A549 (cell line): ENCODE measurements at regions not wholly inside any gene's neighbourhood (a gene's known extent, or its start where the extent isn't known, plus 50 kb on each side); places are given as distances from the start of the nearest gene placed in this dataset.

ENCODE experiments used
- ATAC-seq, 2 experiments: fragments of 200-7000 bp in 1 of 2; fragments of >200 bp in 1 of 2; cut with Nextera tagmentation in 1 of 2; cut with Tn5 transposase in 1 of 2; 3 replicates each; pipeline versions ENCODE4 v1.8.0 to v1.9.1; 2018 to 2020; ENCODE audit warnings: mild to moderate bottlenecking in 1 of 2, moderate library complexity in 1 of 2
- CTCF ChIA-PET: fragments of 300-600 bp; sonication (Branson Sonifier 250); formaldehyde crosslinking; extraction: SDS; loops from one replicate; lab custom pipeline; 2021; ENCODE audit warnings: antibody characterized with exemption, inconsistent platforms; lab: Yijun Ruan, JAX
- POLR2A ChIA-PET: fragments of 350-600 bp; formaldehyde crosslinking; extraction: SDS; loops from one replicate; lab custom pipeline; 2021; ENCODE audit warnings: antibody characterized with exemption, inconsistent platforms; lab: Yijun Ruan, JAX
- DNase-seq, 2 experiments: peaks; one replicate each; pipeline versions ENCODE4 v3.0.0 to v3.0.0-alpha.2; 2011 to 2016; ENCODE audit warnings: low read depth in 1 of 2, low spot score in 1 of 2
- FAIRE-seq: peaks from 2 replicates; lab custom pipeline; 2011; peaks lifted over from hg19 to GRCh38; lab: Jason Lieb, UNC
- H3K27ac ChIP-seq, 2 experiments: fragments of >200 bp; sonication (Bioruptor Twin); formaldehyde crosslinking; 3 replicates each; pipeline ENCODE4 v1.5.1; 2016 to 2017
- H3K4me1 ChIP-seq: fragments of >200 bp; sonication (Bioruptor Twin); formaldehyde crosslinking; 3 replicates; pipeline ENCODE4 v1.6.1; 2016
- H3K4me2 ChIP-seq: fragments of >200 bp; sonication (Bioruptor Twin); formaldehyde crosslinking; 3 replicates; pipeline ENCODE4 v1.6.1; 2016
- H3K4me3 ChIP-seq: fragments of >200 bp; sonication (Bioruptor Twin); formaldehyde crosslinking; 3 replicates; pipeline ENCODE4 v1.5.1; 2016
- H3K9me3 ChIP-seq: fragments of >200 bp; sonication (Bioruptor Twin); formaldehyde crosslinking; 3 replicates; pipeline ENCODE4 v1.6.1; 2016
- BHLHE40 ChIP-seq: IDR thresholded peaks from 2 replicates; pipeline ENCODE4 v1.6.1; 2012; ENCODE audit warnings: low read depth, low read length, inconsistent platforms
- CBX8 ChIP-seq: fragments of 200-600 bp; sonication (generic); IDR thresholded peaks from 2 replicates; pipeline ENCODE4 v1.6.1; 2016
- CEBPB ChIP-seq, 2 experiments: fragments of >200 bp in 1 of 2; sonication (Bioruptor Twin) in 1 of 2; formaldehyde crosslinking in 1 of 2; IDR thresholded peaks; 2 replicates each; pipeline ENCODE4 v1.6.1; 2012 to 2016
- CTCF ChIP-seq: fragments of >200 bp; sonication (Bioruptor Twin); formaldehyde crosslinking; IDR thresholded peaks from 3 replicates; pipeline ENCODE4 v1.5.1; 2016
- EHMT2 ChIP-seq: fragments of 200-600 bp; sonication (generic); IDR thresholded peaks from 2 replicates; pipeline ENCODE4 v1.6.1; 2016; ENCODE audit warnings: antibody characterized with exemption, low read depth, mild to moderate bottlenecking, moderate library complexity
- EP300 ChIP-seq, 2 experiments: fragments of >200 bp; sonication (Bioruptor Twin); formaldehyde crosslinking; IDR thresholded peaks; 2 replicates in 1 of 2; 3 replicates in 1 of 2; pipeline ENCODE4 v1.6.1; 2016 to 2017
- ESRRA ChIP-seq: fragments of 150-350 bp; IDR thresholded peaks from 2 replicates; pipeline ENCODE4 v1.6.1; 2014; ENCODE audit warnings: mild to moderate bottlenecking, low read length, borderline replicate concordance
- FOSB ChIP-seq: fragments of 250-450 bp; sonication (Bioruptor Pico); IDR thresholded peaks from 2 replicates; pipeline ENCODE4 v1.5.0; 2020; ENCODE audit warnings: mild to moderate bottlenecking, moderate library complexity
- FOSL2 ChIP-seq, 2 experiments: fragments of 450-650 bp in 1 of 2; fragments of >200 bp in 1 of 2; sonication (Bioruptor Twin) in 1 of 2; formaldehyde crosslinking; IDR thresholded peaks; 2 replicates each; pipeline versions ENCODE4 v1.5.0 to v1.6.1; 2016 to 2020; ENCODE audit warnings: mild to moderate bottlenecking in 1 of 2, moderate library complexity in 1 of 2
- GATA3 ChIP-seq: IDR thresholded peaks from 2 replicates; pipeline ENCODE4 v1.6.1; 2012; ENCODE audit warnings: borderline replicate concordance
- HEYL ChIP-seq: fragments of 250-450 bp; sonication (Bioruptor Pico); IDR thresholded peaks from 2 replicates; pipeline ENCODE4 v1.8.0; 2021; ENCODE audit warnings: mild to moderate bottlenecking, moderate library complexity
- HMGXB4 ChIP-seq: fragments of 250-450 bp; sonication (Bioruptor Pico); IDR thresholded peaks from 2 replicates; pipeline ENCODE4 v1.5.0; 2021; ENCODE audit warnings: mild to moderate bottlenecking, moderate library complexity, borderline replicate concordance
- HOXB13 ChIP-seq: fragments of 250-450 bp; sonication (Bioruptor Pico); IDR thresholded peaks from 2 replicates; pipeline ENCODE4 v1.5.0; 2020; ENCODE audit warnings: low read depth, mild to moderate bottlenecking, moderate library complexity
- JUN ChIP-seq, 2 experiments: fragments of >200 bp; sonication (Bioruptor Twin); formaldehyde crosslinking; IDR thresholded peaks; 2 replicates in 1 of 2; 3 replicates in 1 of 2; pipeline ENCODE4 v1.6.1; 2016 to 2017
- KDM1A ChIP-seq: fragments of 200-600 bp; sonication (generic); IDR thresholded peaks from 2 replicates; pipeline ENCODE4 v1.6.1; 2016; ENCODE audit warnings: low read depth, mild to moderate bottlenecking
- MAZ ChIP-seq: fragments of 150-350 bp; IDR thresholded peaks from 2 replicates; pipeline ENCODE4 v1.6.1; 2014; ENCODE audit warnings: antibody characterized with exemption, low read depth, low read length, borderline replicate concordance
- PHF8 ChIP-seq: fragments of 200-600 bp; sonication (generic); IDR thresholded peaks from 2 replicates; pipeline ENCODE4 v1.6.1; 2016; ENCODE audit warnings: low read depth, mild to moderate bottlenecking, antibody characterized with exemption, moderate library complexity, borderline replicate concordance
- POLR2A ChIP-seq: IDR thresholded peaks from 2 replicates; pipeline ENCODE4 v1.6.1; 2012; ENCODE audit warnings: mild to moderate bottlenecking, low read length
- POLR2AphosphoS2 ChIP-seq: conservative IDR thresholded peaks from 2 replicates; pipeline ENCODE4 v1.6.1; 2012; ENCODE audit warnings: low read length, improper control_type of control experiment, inconsistent platforms
- RAD21 ChIP-seq, 2 experiments: fragments of >200 bp in 1 of 2; sonication (Bioruptor Twin) in 1 of 2; formaldehyde crosslinking in 1 of 2; IDR thresholded peaks in 1 of 2; conservative IDR thresholded peaks in 1 of 2; 2 replicates in 1 of 2; 3 replicates in 1 of 2; pipeline ENCODE4 v1.6.1; 2012 to 2018; ENCODE audit warnings: inconsistent platforms in 1 of 2
- RNF2 ChIP-seq: fragments of 200-600 bp; sonication (generic); IDR thresholded peaks from 2 replicates; pipeline ENCODE4 v1.6.1; 2016; ENCODE audit warnings: low read depth, mild to moderate bottlenecking, antibody characterized with exemption, moderate library complexity, borderline replicate concordance
- TFCP2L1 ChIP-seq: fragments of 250-450 bp; sonication (Bioruptor Pico); IDR thresholded peaks from 2 replicates; pipeline ENCODE4 v1.5.0; 2021; ENCODE audit warnings: mild to moderate bottlenecking
- ZC3H11A ChIP-seq: fragments of 450-650 bp; IDR thresholded peaks from 2 replicates; pipeline ENCODE4 v1.6.1; 2014; ENCODE audit warnings: antibody characterized with exemption, mild to moderate bottlenecking
- ZNF302 ChIP-seq: fragments of 250-450 bp; sonication (Bioruptor Pico); IDR thresholded peaks from 2 replicates; pipeline ENCODE4 v1.9.0; 2021; ENCODE audit warnings: inconsistent platforms, mild to moderate bottlenecking, moderate library complexity
- ZSCAN20 ChIP-seq: fragments of 250-450 bp; sonication (Bioruptor Pico); IDR thresholded peaks from 2 replicates; pipeline ENCODE4 v1.8.0; 2022; ENCODE audit warnings: mild to moderate bottlenecking, moderate library complexity
- WGBS: methylation state at CpG from one replicate; pipeline ENCODE4 v1.1.6; 2017; ENCODE audit errors: missing lambda C conversion rate; 5-methylcytosine and 5-hydroxymethylcytosine counted together
- TF ChIP-seq, protein P1 (sequence below): fragments of >200 bp; sonication (Bioruptor Twin); formaldehyde crosslinking; IDR thresholded peaks from 3 replicates; pipeline ENCODE4 v1.6.1; 2016

DNA sequence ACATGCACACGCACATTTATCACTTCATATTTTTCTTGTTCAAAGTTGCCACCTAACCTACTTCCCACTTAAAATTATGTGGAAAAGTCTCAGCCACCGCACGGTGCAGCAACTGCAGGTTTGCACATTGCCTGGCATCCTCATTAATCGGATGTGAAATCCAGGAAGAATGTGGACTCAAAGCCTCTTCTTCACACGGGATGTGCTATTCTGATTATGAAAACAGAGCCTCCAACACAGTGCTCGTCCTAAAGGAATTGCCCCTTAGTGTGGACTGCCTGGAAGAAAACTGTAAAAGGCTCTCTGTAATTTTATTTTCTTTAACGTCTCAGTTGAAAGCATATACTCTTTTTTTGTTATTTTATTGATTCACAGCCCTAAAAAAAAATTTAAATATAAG is 1303.5 kb downstream of the EFNB2 start:
- WGBS = 21% methylated on average over 7 of the region's 7 CpGs
- CTCF ChIA-PET = no interaction called here

GRCh38 chr13:105231579-105231978 is 1303.9 kb downstream of the EFNB2 start:
- H3K4me3 ChIP-seq = no peak overlapping the region
- TF ChIP-seq FOSL2 (IDR thresholded peaks at IDR 0.05) (no peak), FOSL2 (CRISPR knock-in tag; IDR thresholded peaks at IDR 0.05) (no peak), CBX8 (no peak), MAZ (no peak), RNF2 (no peak), KDM1A (no peak), PHF8 (no peak), ESRRA (no peak)
- FAIRE-seq = no peak
- no peaks in the 10 kb centered on the region for H3K4me1 ChIP-seq
- no peak for ATAC-seq
- POLR2A ChIA-PET = no interaction called here
- no peak overlapping the region for H3K4me2 ChIP-seq
- H3K9me3 ChIP-seq = no peaks in the 10 kb centered on the region
- WGBS = 10% methylated on average over 2 of the region's 2 CpGs
- no peak overlapping the region for H3K27ac ChIP-seq
- DNase-seq = no peak
- CTCF ChIA-PET = no interaction called here

More for the DNA sequence above, 1303.5 kb downstream of the EFNB2 start:
- TF ChIP-seq EHMT2 (no peak), CBX8 (no peak), HOXB13 (CRISPR knock-in tag) (no peak), FOSB (no peak), CTCF (no peak), CEBPB (IDR thresholded peaks at IDR 0.05) (no peak), JUN (IDR thresholded peaks at IDR 0.05) (no peak), POLR2AphosphoS2 (no peak), ZC3H11A (no peak), ZNF302 (CRISPR knock-in tag) (no peak), HEYL (CRISPR knock-in tag) (no peak), BHLHE40 (no peak), ZSCAN20 (CRISPR knock-in tag) (no peak), GATA3 (no peak), RAD21 (conservative IDR thresholded peaks at IDR 0.05 in 1 of 2, IDR thresholded peaks at IDR 0.05 in 1 of 2) (no peak), TFCP2L1 (CRISPR knock-in tag) (no peak), EP300 (IDR thresholded peaks at IDR 0.05) (no peak), HMGXB4 (CRISPR knock-in tag) (no peak), POLR2A (no peak)
- TF ChIP-seq, protein P1, sequence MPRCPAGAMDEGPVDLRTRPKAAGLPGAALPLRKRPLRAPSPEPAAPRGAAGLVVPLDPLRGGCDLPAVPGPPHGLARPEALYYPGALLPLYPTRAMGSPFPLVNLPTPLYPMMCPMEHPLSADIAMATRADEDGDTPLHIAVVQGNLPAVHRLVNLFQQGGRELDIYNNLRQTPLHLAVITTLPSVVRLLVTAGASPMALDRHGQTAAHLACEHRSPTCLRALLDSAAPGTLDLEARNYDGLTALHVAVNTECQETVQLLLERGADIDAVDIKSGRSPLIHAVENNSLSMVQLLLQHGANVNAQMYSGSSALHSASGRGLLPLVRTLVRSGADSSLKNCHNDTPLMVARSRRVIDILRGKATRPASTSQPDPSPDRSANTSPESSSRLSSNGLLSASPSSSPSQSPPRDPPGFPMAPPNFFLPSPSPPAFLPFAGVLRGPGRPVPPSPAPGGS = no peak
- TF ChIP-seq, all 56 proteins: peak for 0
- DNase-seq = no peak
- Histone ChIP-seq H3K4me3 (no peak overlapping the region), H3K4me2 (no peak overlapping the region), H3K4me1 (no peaks in the 10 kb centered on the region), H3K9me3 (no peaks in the 10 kb centered on the region), H3K27ac (no peak overlapping the region)
- no peak for ATAC-seq
- POLR2A ChIA-PET = no interaction called here
- no peak for FAIRE-seq
